ENCODE measurements at regions not wholly inside any gene's neighbourhood (a gene's known extent, or its start where the extent isn't known, plus 50 kb on each side); places are given as distances from the start of the nearest gene placed in this dataset.

DNA sequence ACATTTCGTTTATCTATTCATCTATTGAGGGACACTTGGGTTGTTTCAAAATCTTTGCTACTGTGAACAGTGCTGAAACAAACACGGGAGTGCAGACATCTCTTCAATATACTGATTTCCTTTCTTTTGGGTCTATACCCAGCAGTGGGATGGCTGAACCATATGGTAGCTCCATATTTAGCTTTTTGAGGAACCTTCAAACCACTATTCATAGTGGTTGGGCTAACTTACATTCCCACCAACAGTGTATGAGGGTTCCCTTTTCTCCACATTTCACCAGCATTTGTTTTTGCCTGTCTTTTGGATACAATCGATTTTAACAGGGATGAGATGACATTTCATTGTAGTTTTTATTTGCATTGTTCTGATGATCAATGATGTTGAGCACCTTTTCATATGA, 798.2 kb downstream of the UQCRFS1 start:
- TF ChIP-seq, protein P1, sequence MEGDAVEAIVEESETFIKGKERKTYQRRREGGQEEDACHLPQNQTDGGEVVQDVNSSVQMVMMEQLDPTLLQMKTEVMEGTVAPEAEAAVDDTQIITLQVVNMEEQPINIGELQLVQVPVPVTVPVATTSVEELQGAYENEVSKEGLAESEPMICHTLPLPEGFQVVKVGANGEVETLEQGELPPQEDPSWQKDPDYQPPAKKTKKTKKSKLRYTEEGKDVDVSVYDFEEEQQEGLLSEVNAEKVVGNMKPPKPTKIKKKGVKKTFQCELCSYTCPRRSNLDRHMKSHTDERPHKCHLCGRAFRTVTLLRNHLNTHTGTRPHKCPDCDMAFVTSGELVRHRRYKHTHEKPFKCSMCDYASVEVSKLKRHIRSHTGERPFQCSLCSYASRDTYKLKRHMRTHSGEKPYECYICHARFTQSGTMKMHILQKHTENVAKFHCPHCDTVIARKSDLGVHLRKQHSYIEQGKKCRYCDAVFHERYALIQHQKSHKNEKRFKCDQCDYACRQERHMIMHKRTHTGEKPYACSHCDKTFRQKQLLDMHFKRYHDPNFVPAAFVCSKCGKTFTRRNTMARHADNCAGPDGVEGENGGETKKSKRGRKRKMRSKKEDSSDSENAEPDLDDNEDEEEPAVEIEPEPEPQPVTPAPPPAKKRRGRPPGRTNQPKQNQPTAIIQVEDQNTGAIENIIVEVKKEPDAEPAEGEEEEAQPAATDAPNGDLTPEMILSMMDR (conservative IDR thresholded peaks at IDR 0.05): no peak
- TF ChIP-seq EZH2 (IDR thresholded peaks at IDR 0.05; ENCODE audit: low read depth): no peak

Measured in PC-9 (cell line).